Mucosa of descending colon (tissue), 3 donors: ENCODE measurements at regions not wholly inside any gene's neighbourhood (a gene's known extent, or its start where the extent isn't known, plus 50 kb on each side); places are given as distances from the start of the nearest gene placed in this dataset.
"Not testable (repeated sequence)": the region's sequence is repeated elsewhere in the genome, so short reads cannot be mapped to it uniquely, and the experiment has no call there.

Source experiments
- ATAC-seq: fragments of 200-7000 bp; cut with Tn5 transposase; one replicate; pipeline ENCODE4 v1.9.1; 2020; ENCODE audit warnings: mild to moderate bottlenecking, moderate library complexity
- DNase-seq, 3 donors: peaks; one replicate each; pipeline ENCODE4 v3.0.0-alpha.2; 2020
- H3K36me3 ChIP-seq: fragments of 200-600 bp; one replicate; pipeline ENCODE4 v1.8.0; 2021; ENCODE audit warnings: low read depth, mild to moderate bottlenecking
- H3K4me1 ChIP-seq: fragments of 200-600 bp; one replicate; pipeline ENCODE4 v1.8.0; 2021; ENCODE audit warnings: low read depth, mild to moderate bottlenecking
- H3K4me3 ChIP-seq: fragments of 200-600 bp; one replicate; pipeline ENCODE4 v1.8.0; 2021; ENCODE audit warnings: mild to moderate bottlenecking
- H3K9me3 ChIP-seq: fragments of 200-600 bp; one replicate; pipeline ENCODE4 v1.8.0; 2021; ENCODE audit warnings: mild to moderate bottlenecking
- intact Hi-C, 2 donors: fragments of 100-400 bp; cut with DNase I in 1 of 2; cut with micrococcal nuclease in 1 of 2; formaldehyde crosslinking; loops; one replicate each; pipeline versions ENCODE4 v1.11.0 to v1.11.1; 2022; cut with DNase I, micrococcal nuclease
- TF ChIP-seq, protein P1 (sequence below): fragments of 200-600 bp; IDR thresholded peaks from one replicate; pipeline ENCODE4 v1.8.0; 2022; ENCODE audit warnings: antibody characterized with exemption, mild to moderate bottlenecking
- donor health status: DM: no; HTN: no; CAD: no; lungs with moderate emphysema.
- donor health status: DM: no; HTN: no; CAD: no.
- donor health status: DM: no; HTN: yes; CAD: no.

DNA sequence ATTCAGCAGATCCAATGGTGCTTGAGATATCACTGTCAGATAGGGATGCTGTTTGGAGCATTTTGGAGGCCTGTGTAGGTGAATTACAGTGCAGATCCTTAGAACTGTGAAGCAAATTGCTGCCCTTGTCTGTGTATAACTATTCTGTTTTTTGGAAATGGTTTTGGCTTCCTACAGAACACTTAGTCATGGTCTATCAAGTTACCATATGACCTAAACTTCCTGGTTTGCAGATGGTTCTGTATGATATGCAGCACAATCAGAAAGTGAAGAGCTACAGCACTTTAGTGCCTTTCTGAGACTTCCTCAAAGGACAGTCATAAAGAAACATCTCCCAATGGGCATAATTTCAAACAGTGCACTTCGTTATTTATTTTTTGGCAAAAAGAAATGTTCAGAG lies 688.6 kb downstream of the SH3BGRL start:
- ATAC-seq: no peak
- no peak for DNase-seq
- Histone ChIP-seq H3K4me1 (no peaks in the 10 kb centered on the region), H3K36me3 (no peaks in the 10 kb centered on the region), H3K4me3 (no peak overlapping the region), H3K9me3 (no peaks in the 10 kb centered on the region)
- TF ChIP-seq, protein P1, sequence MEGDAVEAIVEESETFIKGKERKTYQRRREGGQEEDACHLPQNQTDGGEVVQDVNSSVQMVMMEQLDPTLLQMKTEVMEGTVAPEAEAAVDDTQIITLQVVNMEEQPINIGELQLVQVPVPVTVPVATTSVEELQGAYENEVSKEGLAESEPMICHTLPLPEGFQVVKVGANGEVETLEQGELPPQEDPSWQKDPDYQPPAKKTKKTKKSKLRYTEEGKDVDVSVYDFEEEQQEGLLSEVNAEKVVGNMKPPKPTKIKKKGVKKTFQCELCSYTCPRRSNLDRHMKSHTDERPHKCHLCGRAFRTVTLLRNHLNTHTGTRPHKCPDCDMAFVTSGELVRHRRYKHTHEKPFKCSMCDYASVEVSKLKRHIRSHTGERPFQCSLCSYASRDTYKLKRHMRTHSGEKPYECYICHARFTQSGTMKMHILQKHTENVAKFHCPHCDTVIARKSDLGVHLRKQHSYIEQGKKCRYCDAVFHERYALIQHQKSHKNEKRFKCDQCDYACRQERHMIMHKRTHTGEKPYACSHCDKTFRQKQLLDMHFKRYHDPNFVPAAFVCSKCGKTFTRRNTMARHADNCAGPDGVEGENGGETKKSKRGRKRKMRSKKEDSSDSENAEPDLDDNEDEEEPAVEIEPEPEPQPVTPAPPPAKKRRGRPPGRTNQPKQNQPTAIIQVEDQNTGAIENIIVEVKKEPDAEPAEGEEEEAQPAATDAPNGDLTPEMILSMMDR: no peak
- intact Hi-C loops: no loop called here

DNA sequence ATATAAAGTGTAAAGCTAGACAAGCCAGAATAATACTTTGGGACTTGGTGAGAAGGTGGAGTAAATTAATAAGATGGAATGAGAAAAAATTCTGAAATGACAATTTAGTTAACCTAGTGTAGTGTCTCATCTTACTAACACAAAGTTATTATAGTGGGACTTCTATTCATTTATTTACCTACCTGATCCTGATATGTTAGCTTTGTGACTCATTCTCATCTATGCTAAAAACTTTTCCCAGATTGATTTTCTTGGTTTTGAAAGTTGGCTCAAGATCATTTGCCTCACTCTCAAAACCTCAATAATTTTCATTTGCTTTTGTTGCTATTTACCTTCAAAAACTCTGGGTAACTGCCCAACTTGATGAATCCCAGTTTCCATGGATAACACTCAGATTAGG lies 698.6 kb downstream of the SH3BGRL start:
- TF ChIP-seq, protein P1: no peak
- intact Hi-C loops: no loop called here
- Histone ChIP-seq H3K4me1 (no peaks in the 10 kb centered on the region), H3K36me3 (no peaks in the 10 kb centered on the region), H3K4me3 (no peak overlapping the region), H3K9me3 (no peaks in the 10 kb centered on the region)
- DNase-seq: no peak
- ATAC-seq: no peak

DNA sequence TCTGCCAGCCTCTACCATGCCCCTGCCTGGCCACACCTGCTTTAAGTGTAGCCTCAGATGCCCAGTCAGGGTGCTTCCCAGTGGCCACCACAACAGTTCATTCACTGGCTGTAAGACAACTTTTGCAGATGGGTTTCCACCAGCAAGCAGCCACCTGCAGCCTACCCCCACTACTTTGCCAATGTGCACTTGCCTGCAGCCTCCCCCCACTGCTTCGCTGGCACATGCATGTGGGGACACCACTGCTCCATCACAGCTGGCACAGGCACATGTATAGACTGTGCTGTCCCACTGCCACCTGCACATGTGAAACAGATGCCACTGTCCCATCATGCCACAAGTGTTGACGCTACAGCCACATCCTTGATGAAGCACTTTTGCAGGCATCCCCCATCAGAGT lies 723.9 kb downstream of the SH3BGRL start:
- intact Hi-C loops: no loop called here
- Histone ChIP-seq H3K4me3 (no peak overlapping the region), H3K36me3 (no peaks in the 10 kb centered on the region), H3K4me1 (no peaks in the 10 kb centered on the region), H3K9me3 (no peaks in the 10 kb centered on the region)
- DNase-seq (no peak), ATAC-seq (no peak)
- TF ChIP-seq, protein P1: no peak

DNA sequence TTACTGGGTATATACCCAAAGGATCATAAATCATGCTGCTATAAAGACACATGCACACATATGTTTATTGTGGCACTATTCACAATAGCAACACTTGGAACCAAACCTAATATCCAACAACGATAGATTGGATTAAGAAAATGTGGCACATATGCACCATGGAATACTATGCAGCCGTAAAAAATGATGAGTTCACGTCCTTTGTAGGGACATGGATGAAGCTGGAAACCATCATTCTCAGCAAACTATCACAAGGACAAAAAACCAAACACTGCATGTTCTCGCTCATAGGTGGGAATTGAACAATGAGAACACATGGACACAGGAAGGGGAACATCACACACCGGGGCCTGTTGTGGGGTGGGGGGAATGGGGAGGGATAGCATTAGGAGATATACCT lies 744.0 kb downstream of the SH3BGRL start:
- intact Hi-C loops, H3K36me3 ChIP-seq, DNase-seq, H3K4me1 ChIP-seq, H3K9me3 ChIP-seq, ATAC-seq, H3K4me3 ChIP-seq: not testable (repeated sequence)

DNA sequence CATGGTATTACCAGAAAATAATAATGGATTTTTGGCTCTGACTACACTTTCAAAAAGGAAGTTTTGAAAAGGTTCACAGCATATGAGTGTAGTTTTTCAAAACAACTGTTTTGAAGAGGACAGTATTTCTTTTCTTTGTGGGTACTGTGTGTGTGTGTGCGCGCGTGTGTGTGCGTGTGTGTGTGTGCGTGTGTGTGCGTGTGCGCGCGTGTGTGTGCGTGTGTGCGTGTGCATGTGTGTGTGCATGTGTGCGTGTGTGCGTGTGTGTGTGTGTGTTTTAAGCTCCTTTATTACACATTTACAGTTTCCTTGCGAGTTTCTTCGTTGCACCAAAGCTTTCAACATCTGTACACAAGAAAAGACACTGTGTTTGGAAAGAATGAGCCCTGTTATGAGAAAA lies 755.4 kb downstream of the SH3BGRL start:
- intact Hi-C loops: no loop called here

DNA sequence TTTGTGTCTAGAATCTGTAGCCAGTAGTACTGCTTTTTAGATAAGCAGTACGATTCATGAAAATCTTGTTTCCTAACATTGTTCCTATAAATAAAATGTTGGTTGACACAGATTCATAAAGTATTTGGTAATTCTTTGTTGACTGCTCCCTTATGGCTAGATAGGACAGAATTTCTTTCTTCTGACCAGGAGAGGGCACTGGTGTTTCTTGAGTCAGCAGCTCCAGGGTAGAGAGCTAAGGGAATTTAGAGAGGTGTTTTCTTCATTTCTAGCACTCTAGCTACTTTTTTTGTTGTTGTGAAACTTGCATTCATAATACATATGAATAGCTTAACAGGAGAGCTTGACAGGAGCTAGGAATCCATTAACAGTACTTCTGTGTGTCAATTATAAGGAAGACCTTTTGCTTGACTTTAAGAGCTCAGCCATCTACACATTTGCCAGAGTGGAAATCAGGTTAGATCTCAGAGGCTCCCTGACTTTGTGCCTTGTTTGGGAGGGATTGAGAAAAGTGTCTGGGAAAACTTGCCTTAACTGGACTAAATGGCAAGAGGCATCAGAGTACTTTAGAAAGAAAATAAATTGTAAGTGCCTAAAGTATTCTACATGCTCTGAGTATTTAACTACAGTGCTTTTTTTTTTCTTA lies 756.1 kb downstream of the SH3BGRL start:
- no peak overlapping the region for H3K4me3 ChIP-seq
- no peaks in the 10 kb centered on the region for H3K9me3 ChIP-seq
- TF ChIP-seq, protein P1: no peak
- ATAC-seq (no peak), DNase-seq (no peak)
- intact Hi-C loops: no loop called here
- no peaks in the 10 kb centered on the region for H3K4me1 ChIP-seq
- no peaks in the 10 kb centered on the region for H3K36me3 ChIP-seq

More for the DNA sequence above, 755.4 kb downstream of the SH3BGRL start:
- H3K9me3 ChIP-seq: no peaks in the 10 kb centered on the region
- TF ChIP-seq, protein P1: no peak
- H3K36me3 ChIP-seq: no peaks in the 10 kb centered on the region
- ATAC-seq (no peak), DNase-seq (no peak)
- no peaks in the 10 kb centered on the region for H3K4me1 ChIP-seq
- no peak overlapping the region for H3K4me3 ChIP-seq
